ENCODE measurements at regions not wholly inside any gene's neighbourhood (a gene's known extent, or its start where the extent isn't known, plus 50 kb on each side); places are given as distances from the start of the nearest gene placed in this dataset.

GRCh38 chr1:81408419-81408818 is 392.3 kb upstream of the ADGRL2 start:
- peak overlapping the region in 1 of 10 donors; percentile 50 for H3K27ac ChIP-seq
- intact Hi-C loops (cut with DNase I): loop anchor here in 2 of 10 donors (5.0 to 10.0 kb wide), 2 partner anchors 94 to 96 kb away; no protein-coding TSS in a partner anchor

GRCh38 chr1:81407000-81407821 is 393.5 kb upstream of the ADGRL2 start:
- WGBS, 2 donors: 80 to 87% methylated on average over 5 of the region's 5 CpGs

More at GRCh38 chr1:81408419-81408818, 392.3 kb upstream of the ADGRL2 start:
- ATAC-seq (no peak), DNase-seq (no peak)
- Histone ChIP-seq H3K36me3 (no peaks in the 10 kb centered on the region), H3K4me1 (peaks cover 0 to 26% (median 10%) of the 10 kb centered on the region in 9 donors), H3K27me3 (no peaks in the 10 kb centered on the region), H3K4me3 (no peak overlapping the region), H3K9me3 (no peaks in the 10 kb centered on the region)
- WGBS, 2 donors: 87 to 90% methylated on average over 6 of the region's 6 CpGs
- TF ChIP-seq CTCF (IDR thresholded peaks at IDR 0.05): no peak

GRCh38 chr1:81406292-81406999 is 394.3 kb upstream of the ADGRL2 start:
- H3K4me1 ChIP-seq: peaks cover 0 to 26% (median 10%) of the 10 kb centered on the region in 9 donors
- ATAC-seq (peak in 1 of 8 donors; percentile 21), DNase-seq (no peak)
- H3K36me3 ChIP-seq: no peaks in the 10 kb centered on the region
- no peak overlapping the region for H3K27ac ChIP-seq
- H3K27me3 ChIP-seq: no peaks in the 10 kb centered on the region
- WGBS, 2 donors: 74 to 75% methylated on average over 8 of the region's 8 CpGs
- no peak overlapping the region for H3K4me3 ChIP-seq
- no peaks in the 10 kb centered on the region for H3K9me3 ChIP-seq
- TF ChIP-seq CTCF (IDR thresholded peaks at IDR 0.05): no peak
- intact Hi-C loops (cut with DNase I): loop anchor here in 2 of 10 donors (5.0 to 10.0 kb wide), 2 partner anchors 92 to 94 kb away; no protein-coding TSS in a partner anchor

More at GRCh38 chr1:81407000-81407821, 393.5 kb upstream of the ADGRL2 start:
- Histone ChIP-seq H3K36me3 (no peaks in the 10 kb centered on the region), H3K27ac (no peak overlapping the region), H3K4me3 (no peak overlapping the region), H3K4me1 (peaks cover 0 to 26% (median 10%) of the 10 kb centered on the region in 9 donors), H3K9me3 (no peaks in the 10 kb centered on the region), H3K27me3 (no peaks in the 10 kb centered on the region)
- DNase-seq (no peak), ATAC-seq (no peak)
- intact Hi-C loops (cut with DNase I): loop anchor here in 2 of 10 donors (5.0 to 10.0 kb wide), 2 partner anchors 92 to 95 kb away; no protein-coding TSS in a partner anchor
- TF ChIP-seq CTCF (IDR thresholded peaks at IDR 0.05): no peak

GRCh38 chr1:81398041-81398440 is 402.7 kb upstream of the ADGRL2 start:
- intact Hi-C loops (cut with DNase I): no loop called here
- peaks cover 0 to 29% (median 6%) of the 10 kb centered on the region in 11 donors for H3K9me3 ChIP-seq
- no peak for TF ChIP-seq CTCF (IDR thresholded peaks at IDR 0.05)
- ATAC-seq: no peak
- H3K4me1 ChIP-seq: no peaks in the 10 kb centered on the region
- H3K4me3 ChIP-seq: no peak overlapping the region
- no peaks in the 10 kb centered on the region for H3K27me3 ChIP-seq
- no peak for DNase-seq
- no peaks in the 10 kb centered on the region for H3K36me3 ChIP-seq
- no peak overlapping the region for H3K27ac ChIP-seq
